Skin epidermis (tissue), 12 donors: ENCODE measurements at regions not wholly inside any gene's neighbourhood (a gene's known extent, or its start where the extent isn't known, plus 50 kb on each side); places are given as distances from the start of the nearest gene placed in this dataset.
A peak's percentile ranks its signal among the peaks of the same experiment; 100 is the strongest.
"Not testable (repeated sequence)": the region's sequence is repeated elsewhere in the genome, so short reads cannot be mapped to it uniquely, and the experiment has no call there.

Experiments used
- H3K27ac ChIP-seq, 21 experiments: fragments of 200-600 bp; sonication (generic) in 11 of 21; one replicate each; pipeline ENCODE4 v1.5.0; 2020; ENCODE audit warnings: mild to moderate bottlenecking in 3 of 21, inconsistent platforms in 2 of 21, moderate library complexity in 2 of 21
- H3K4me3 ChIP-seq, 7 experiments: fragments of 200-600 bp; sonication (generic) in 2 of 7; one replicate each; pipeline ENCODE4 v1.5.0; 2020; ENCODE audit warnings: inconsistent platforms in 2 of 7, mild to moderate bottlenecking in 2 of 7, moderate library complexity in 1 of 7

- no peak overlapping the region for H3K27ac ChIP-seq
- no peak overlapping the region for H3K4me3 ChIP-seq
These were observed 93.5 kb downstream of the NPIPB11 start for GRCh38 chr16:29312835-29313558.

GRCh38 chr16:29312345-29312675 lies 94.2 kb downstream of the NPIPB11 start:
- H3K27ac ChIP-seq, H3K4me3 ChIP-seq: not testable (repeated sequence)

- Histone ChIP-seq H3K4me3 (no peak overlapping the region), H3K27ac (peak overlapping the region in 1 of 21 experiments; percentile 63)
These were observed 94.8 kb downstream of the NPIPB11 start for GRCh38 chr16:29311461-29312344.

- H3K4me3 ChIP-seq = no peak overlapping the region
- peak overlapping the region in 4 of 21 experiments; percentile 2 to 63 (median 44) for H3K27ac ChIP-seq
These were observed 95.6 kb downstream of the NPIPB11 start for GRCh38 chr16:29310852-29311314.

GRCh38 chr16:29310243-29310642 lies 96.3 kb downstream of the NPIPB11 start:
- H3K27ac ChIP-seq = peak overlapping the region in 1 of 21 experiments; percentile 63

GRCh38 chr16:29309601-29310000 lies 96.9 kb downstream of the NPIPB11 start:
- not testable (repeated sequence) for H3K27ac ChIP-seq, H3K4me3 ChIP-seq

More at GRCh38 chr16:29310243-29310642, 96.3 kb downstream of the NPIPB11 start:
- H3K4me3 ChIP-seq = not testable (repeated sequence)

- no peak overlapping the region for H3K27ac ChIP-seq
- H3K4me3 ChIP-seq = no peak overlapping the region
These were observed 97.6 kb downstream of the NPIPB11 start for GRCh38 chr16:29308644-29309546.

- peak overlapping the region in 1 of 21 experiments; percentile 46 for H3K27ac ChIP-seq
These were observed 98.7 kb downstream of the NPIPB11 start for GRCh38 chr16:29307598-29308507.

GRCh38 chr16:29306943-29307597 lies 99.4 kb downstream of the NPIPB11 start:
- Histone ChIP-seq H3K27ac (peak overlapping the region in 1 of 21 experiments; percentile 46), H3K4me3 (no peak overlapping the region)

More at GRCh38 chr16:29307598-29308507, 98.7 kb downstream of the NPIPB11 start:
- H3K4me3 ChIP-seq = no peak overlapping the region

GRCh38 chr16:29306201-29306600 lies 100.3 kb downstream of the NPIPB11 start:
- Histone ChIP-seq H3K27ac (no peak overlapping the region), H3K4me3 (no peak overlapping the region)

GRCh38 chr16:29305018-29305417 lies 101.5 kb downstream of the NPIPB11 start:
- H3K4me3 ChIP-seq, H3K27ac ChIP-seq: not testable (repeated sequence)

- H3K27ac ChIP-seq = no peak overlapping the region
- no peak overlapping the region for H3K4me3 ChIP-seq
These were observed 102.3 kb downstream of the NPIPB11 start for GRCh38 chr16:29304251-29304650.

- no peak overlapping the region for H3K4me3 ChIP-seq
- no peak overlapping the region for H3K27ac ChIP-seq
These were observed 103.0 kb downstream of the NPIPB11 start for GRCh38 chr16:29303520-29303919.

GRCh38 chr16:29302976-29303375 lies 103.5 kb downstream of the NPIPB11 start:
- H3K4me3 ChIP-seq = no peak overlapping the region
- H3K27ac ChIP-seq = no peak overlapping the region

GRCh38 chr16:29302433-29302832 lies 104.1 kb downstream of the NPIPB11 start:
- H3K27ac ChIP-seq, H3K4me3 ChIP-seq: not testable (repeated sequence)

- H3K27ac ChIP-seq, H3K4me3 ChIP-seq: not testable (repeated sequence)
These were observed 104.7 kb downstream of the NPIPB11 start for GRCh38 chr16:29301662-29302285.
